ENCODE measurements at regions not wholly inside any gene's neighbourhood (a gene's known extent, or its start where the extent isn't known, plus 50 kb on each side); places are given as distances from the start of the nearest gene placed in this dataset.

GRCh38 chr9:13487498-13487897 is 208.0 kb upstream of the MPDZ start:
- BruUV-seq (replicated peaks) = no TSS peak
- H3K36me3 ChIP-seq (ENCODE audit: insufficient read depth, low read length, poor library complexity, severe bottlenecking) = no peaks in the 10 kb centered on the region
- ChIA-PET POLR2A (ENCODE audit: low non-redundant PET) (no interaction called here), CTCF (no interaction called here)
- no peak for DNase-seq (ENCODE audit: low spot score)
- H3K27me3 ChIP-seq (replicated peaks; ENCODE audit: insufficient read depth, low read depth, low read length, poor library complexity) = peaks cover 15% of the 10 kb centered on the region
- no peak overlapping the region for H3K27ac ChIP-seq (ENCODE audit: low read depth, low read length, poor library complexity, severe bottlenecking)
- H3K9me3 ChIP-seq (ENCODE audit: low read depth, low read length, poor library complexity, severe bottlenecking) = no peaks in the 10 kb centered on the region
- no peak for TF ChIP-seq EZH2 (IDR thresholded peaks at IDR 0.05; ENCODE audit: borderline replicate concordance, low read depth, low read length, poor library complexity, severe bottlenecking)
- TF ChIP-seq, protein P1, sequence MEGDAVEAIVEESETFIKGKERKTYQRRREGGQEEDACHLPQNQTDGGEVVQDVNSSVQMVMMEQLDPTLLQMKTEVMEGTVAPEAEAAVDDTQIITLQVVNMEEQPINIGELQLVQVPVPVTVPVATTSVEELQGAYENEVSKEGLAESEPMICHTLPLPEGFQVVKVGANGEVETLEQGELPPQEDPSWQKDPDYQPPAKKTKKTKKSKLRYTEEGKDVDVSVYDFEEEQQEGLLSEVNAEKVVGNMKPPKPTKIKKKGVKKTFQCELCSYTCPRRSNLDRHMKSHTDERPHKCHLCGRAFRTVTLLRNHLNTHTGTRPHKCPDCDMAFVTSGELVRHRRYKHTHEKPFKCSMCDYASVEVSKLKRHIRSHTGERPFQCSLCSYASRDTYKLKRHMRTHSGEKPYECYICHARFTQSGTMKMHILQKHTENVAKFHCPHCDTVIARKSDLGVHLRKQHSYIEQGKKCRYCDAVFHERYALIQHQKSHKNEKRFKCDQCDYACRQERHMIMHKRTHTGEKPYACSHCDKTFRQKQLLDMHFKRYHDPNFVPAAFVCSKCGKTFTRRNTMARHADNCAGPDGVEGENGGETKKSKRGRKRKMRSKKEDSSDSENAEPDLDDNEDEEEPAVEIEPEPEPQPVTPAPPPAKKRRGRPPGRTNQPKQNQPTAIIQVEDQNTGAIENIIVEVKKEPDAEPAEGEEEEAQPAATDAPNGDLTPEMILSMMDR (conservative IDR thresholded peaks at IDR 0.05; ENCODE audit: low read depth, low read length) = no peak
- intact Hi-C loops (cut with micrococcal nuclease; ENCODE audit: unreplicated experiment) = no loop called here
- no peak overlapping the region for H3K4me3 ChIP-seq (ENCODE audit: low read depth, low read length, poor library complexity, severe bottlenecking)
- H3K4me1 ChIP-seq (ENCODE audit: insufficient read depth, low read length, poor library complexity, severe bottlenecking) = no peaks in the 10 kb centered on the region

DNA sequence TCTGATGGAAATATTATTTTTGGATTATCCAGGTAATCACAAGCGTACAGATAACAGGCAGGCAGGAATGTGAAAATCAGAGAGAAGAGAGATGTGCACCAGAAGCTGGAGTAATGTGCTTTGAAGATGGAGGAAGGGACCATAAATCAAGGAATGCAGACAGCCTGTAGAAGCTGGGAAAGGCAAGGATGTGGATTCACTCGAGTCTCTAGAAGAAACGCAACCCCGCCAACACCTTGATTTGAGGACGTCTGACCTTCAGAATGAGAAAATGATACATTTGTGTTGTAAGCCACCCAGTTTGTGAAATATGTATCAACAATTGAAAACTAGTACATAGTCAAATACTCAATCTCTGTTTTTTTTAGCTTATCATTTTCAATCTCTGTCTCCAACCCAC is 207.6 kb upstream of the MPDZ start:
- no peaks in the 10 kb centered on the region for H3K4me1 ChIP-seq (ENCODE audit: insufficient read depth, low read length, poor library complexity, severe bottlenecking)
- no peak overlapping the region for H3K27ac ChIP-seq (ENCODE audit: low read depth, low read length, poor library complexity, severe bottlenecking)
- TF ChIP-seq, protein P1 (conservative IDR thresholded peaks at IDR 0.05; ENCODE audit: low read depth, low read length) = no peak
- TF ChIP-seq EZH2 (IDR thresholded peaks at IDR 0.05; ENCODE audit: borderline replicate concordance, low read depth, low read length, poor library complexity, severe bottlenecking) = no peak
- H3K9me3 ChIP-seq (ENCODE audit: low read depth, low read length, poor library complexity, severe bottlenecking) = no peaks in the 10 kb centered on the region
- no TSS peak for BruUV-seq (replicated peaks)
- intact Hi-C loops (cut with micrococcal nuclease; ENCODE audit: unreplicated experiment) = no loop called here
- ChIA-PET CTCF (no interaction called here), POLR2A (ENCODE audit: low non-redundant PET) (no interaction called here)
- no peak for DNase-seq (ENCODE audit: low spot score)
- peaks cover 15% of the 10 kb centered on the region for H3K27me3 ChIP-seq (replicated peaks; ENCODE audit: insufficient read depth, low read depth, low read length, poor library complexity)
- no peak overlapping the region for H3K4me3 ChIP-seq (ENCODE audit: low read depth, low read length, poor library complexity, severe bottlenecking)
- no peaks in the 10 kb centered on the region for H3K36me3 ChIP-seq (ENCODE audit: insufficient read depth, low read length, poor library complexity, severe bottlenecking)

GRCh38 chr9:13485068-13485596 is 205.6 kb upstream of the MPDZ start:
- TF ChIP-seq, protein P1 (conservative IDR thresholded peaks at IDR 0.05; ENCODE audit: low read depth, low read length) = no peak
- no peak for TF ChIP-seq EZH2 (IDR thresholded peaks at IDR 0.05; ENCODE audit: borderline replicate concordance, low read depth, low read length, poor library complexity, severe bottlenecking)
- Histone ChIP-seq H3K4me1 (ENCODE audit: insufficient read depth, low read length, poor library complexity, severe bottlenecking) (no peaks in the 10 kb centered on the region), H3K27me3 (replicated peaks; ENCODE audit: insufficient read depth, low read depth, low read length, poor library complexity) (peaks cover 11% of the 10 kb centered on the region), H3K36me3 (ENCODE audit: insufficient read depth, low read length, poor library complexity, severe bottlenecking) (no peaks in the 10 kb centered on the region), H3K27ac (ENCODE audit: low read depth, low read length, poor library complexity, severe bottlenecking) (no peak overlapping the region), H3K4me3 (ENCODE audit: low read depth, low read length, poor library complexity, severe bottlenecking) (no peak overlapping the region), H3K9me3 (ENCODE audit: low read depth, low read length, poor library complexity, severe bottlenecking) (no peaks in the 10 kb centered on the region)
- intact Hi-C loops (cut with micrococcal nuclease; ENCODE audit: unreplicated experiment) = no loop called here
- CTCF ChIA-PET = no interaction called here
- no TSS peak for BruUV-seq (replicated peaks)
- POLR2A ChIA-PET (ENCODE audit: low non-redundant PET) = no interaction called here
- no peak for DNase-seq (ENCODE audit: low spot score)

Data from A673 (cell line).